HS-5 (cell line): ENCODE measurements at regions not wholly inside any gene's neighbourhood (a gene's known extent, or its start where the extent isn't known, plus 50 kb on each side); places are given as distances from the start of the nearest gene placed in this dataset.

Experiments
- DNase-seq: peaks from one replicate; pipeline ENCODE4 v3.0.0-alpha.2; 2012; ENCODE audit warnings: low read depth

- DNase-seq = no peak
These were observed 147.8 kb upstream of the MAX start for GRCh38 chr14:65250162-65250495.

GRCh38 chr14:65251213-65251612, 148.9 kb upstream of the MAX start:
- DNase-seq = peak; percentile 93

- no peak for DNase-seq
These were observed 150.4 kb upstream of the MAX start for GRCh38 chr14:65252482-65253255.

GRCh38 chr14:65255029-65255545, 152.8 kb upstream of the MAX start:
- no peak for DNase-seq

GRCh38 chr14:65255583-65256461, 153.5 kb upstream of the MAX start:
- DNase-seq = no peak

GRCh38 chr14:65256714-65257113, 154.4 kb upstream of the MAX start:
- DNase-seq = no peak

GRCh38 chr14:65257425-65257824, 155.1 kb upstream of the FUT8 start:
- DNase-seq = no peak

- DNase-seq = peak; percentile 76
These were observed 154.1 kb upstream of the FUT8 start for GRCh38 chr14:65258391-65258790.

GRCh38 chr14:65259000-65259399, 153.5 kb upstream of the FUT8 start:
- DNase-seq = no peak

- no peak for DNase-seq
These were observed 151.7 kb upstream of the FUT8 start for GRCh38 chr14:65260786-65261185.

GRCh38 chr14:65261425-65261920, 151.1 kb upstream of the FUT8 start:
- DNase-seq = no peak

GRCh38 chr14:65261946-65262345, 150.6 kb upstream of the FUT8 start:
- DNase-seq = no peak

GRCh38 chr14:65263177-65263788, 149.2 kb upstream of the FUT8 start:
- DNase-seq = no peak

- no peak for DNase-seq
These were observed 144.7 kb upstream of the FUT8 start for GRCh38 chr14:65267856-65268255.

- DNase-seq = no peak
These were observed 143.9 kb upstream of the FUT8 start for GRCh38 chr14:65268594-65268993.

GRCh38 chr14:65269732-65270131, 142.8 kb upstream of the FUT8 start:
- no peak for DNase-seq

GRCh38 chr14:65277027-65277426, 135.5 kb upstream of the FUT8 start:
- DNase-seq = no peak

- DNase-seq = no peak
These were observed 134.8 kb upstream of the FUT8 start for GRCh38 chr14:65277580-65278270.

- DNase-seq = no peak
These were observed 133.9 kb upstream of the FUT8 start for GRCh38 chr14:65278589-65278988.

GRCh38 chr14:65279510-65279909, 133.0 kb upstream of the FUT8 start:
- DNase-seq = no peak

- DNase-seq = no peak
These were observed 132.6 kb upstream of the FUT8 start for GRCh38 chr14:65279958-65280357.

- DNase-seq = no peak
These were observed 131.9 kb upstream of the FUT8 start for GRCh38 chr14:65280653-65281052.
